Bronchial epithelial cell (primary cell): ENCODE measurements at regions not wholly inside any gene's neighbourhood (a gene's known extent, or its start where the extent isn't known, plus 50 kb on each side); places are given as distances from the start of the nearest gene placed in this dataset.

Source experiments
- DNase-seq: peaks from one replicate; pipeline ENCODE4 v3.0.0-alpha.2; 2010; ENCODE audit warnings: low read depth
- FAIRE-seq: peaks from 2 replicates; lab custom pipeline; 2011; peaks lifted over from hg19 to GRCh38; lab: Jason Lieb, UNC
- H3K27me3 ChIP-seq: 2 replicates; pipeline ENCODE4 v1.5.1; 2011; ENCODE audit warnings: low read length; ENCODE audit not compliant: control insufficient read depth, insufficient read depth
- H3K36me3 ChIP-seq: 2 replicates; pipeline ENCODE4 v1.5.1; 2011; ENCODE audit warnings: low read length; ENCODE audit not compliant: control insufficient read depth, insufficient read depth
- H3K4me3 ChIP-seq: 2 replicates; pipeline ENCODE4 v1.5.1; 2011; ENCODE audit warnings: mild to moderate bottlenecking, low read depth, low read length, control low read depth
- TF ChIP-seq, protein P1 (sequence below): IDR thresholded peaks from 2 replicates; pipeline ENCODE4 v1.5.1; 2011; ENCODE audit warnings: mild to moderate bottlenecking, moderate library complexity, low read length, control low read depth, inconsistent platforms; ENCODE audit not compliant: insufficient read depth, severe bottlenecking

DNA sequence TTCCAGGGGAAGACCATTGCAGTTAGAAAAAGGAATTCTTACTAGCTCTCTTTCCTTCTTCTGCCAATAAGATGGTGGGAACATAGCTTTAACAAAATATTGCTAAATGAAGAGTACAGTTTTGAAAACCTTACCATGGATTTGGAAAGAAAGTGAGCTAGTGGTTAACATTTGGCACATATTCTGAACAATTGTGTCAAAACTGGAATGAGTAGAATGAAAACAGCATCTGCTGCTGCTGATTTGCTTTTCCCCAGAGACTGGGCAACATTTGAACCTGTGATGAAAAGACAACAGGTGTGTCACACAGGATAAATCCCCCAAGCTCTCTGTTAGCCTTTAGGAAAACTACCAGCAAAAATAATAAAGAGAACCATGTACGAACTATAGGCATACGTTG is 761.4 kb downstream of the KCNA4 start:
- H3K36me3 ChIP-seq = no peaks in the 10 kb centered on the region
- TF ChIP-seq, protein P1, sequence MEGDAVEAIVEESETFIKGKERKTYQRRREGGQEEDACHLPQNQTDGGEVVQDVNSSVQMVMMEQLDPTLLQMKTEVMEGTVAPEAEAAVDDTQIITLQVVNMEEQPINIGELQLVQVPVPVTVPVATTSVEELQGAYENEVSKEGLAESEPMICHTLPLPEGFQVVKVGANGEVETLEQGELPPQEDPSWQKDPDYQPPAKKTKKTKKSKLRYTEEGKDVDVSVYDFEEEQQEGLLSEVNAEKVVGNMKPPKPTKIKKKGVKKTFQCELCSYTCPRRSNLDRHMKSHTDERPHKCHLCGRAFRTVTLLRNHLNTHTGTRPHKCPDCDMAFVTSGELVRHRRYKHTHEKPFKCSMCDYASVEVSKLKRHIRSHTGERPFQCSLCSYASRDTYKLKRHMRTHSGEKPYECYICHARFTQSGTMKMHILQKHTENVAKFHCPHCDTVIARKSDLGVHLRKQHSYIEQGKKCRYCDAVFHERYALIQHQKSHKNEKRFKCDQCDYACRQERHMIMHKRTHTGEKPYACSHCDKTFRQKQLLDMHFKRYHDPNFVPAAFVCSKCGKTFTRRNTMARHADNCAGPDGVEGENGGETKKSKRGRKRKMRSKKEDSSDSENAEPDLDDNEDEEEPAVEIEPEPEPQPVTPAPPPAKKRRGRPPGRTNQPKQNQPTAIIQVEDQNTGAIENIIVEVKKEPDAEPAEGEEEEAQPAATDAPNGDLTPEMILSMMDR = no peak
- no peak overlapping the region for H3K4me3 ChIP-seq
- FAIRE-seq = no peak
- no peak for DNase-seq
- no peaks in the 10 kb centered on the region for H3K27me3 ChIP-seq

DNA sequence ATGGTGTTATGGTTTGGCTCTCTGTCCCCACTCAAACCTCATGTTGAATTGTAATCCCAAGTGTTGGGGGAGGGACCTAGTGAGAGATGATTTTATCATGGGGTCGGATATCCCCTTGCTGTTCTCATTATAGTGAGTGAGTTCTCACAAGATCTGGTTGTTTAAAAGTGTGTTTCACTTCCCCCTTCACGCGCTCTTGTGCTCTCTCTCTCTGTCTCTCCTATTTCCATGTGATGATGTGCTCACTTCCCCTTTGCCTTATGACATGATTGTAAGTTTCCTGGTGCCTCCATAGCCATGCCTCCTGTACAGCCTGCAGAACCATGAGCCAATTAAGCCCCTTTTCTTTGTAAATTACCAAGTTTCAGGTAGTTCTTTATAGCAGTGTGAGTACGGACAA is 765.1 kb downstream of the KCNA4 start:
- FAIRE-seq = no peak
- H3K36me3 ChIP-seq = no peaks in the 10 kb centered on the region
- no peak for DNase-seq
- H3K4me3 ChIP-seq = no peak overlapping the region
- TF ChIP-seq, protein P1 = no peak
- no peaks in the 10 kb centered on the region for H3K27me3 ChIP-seq

DNA sequence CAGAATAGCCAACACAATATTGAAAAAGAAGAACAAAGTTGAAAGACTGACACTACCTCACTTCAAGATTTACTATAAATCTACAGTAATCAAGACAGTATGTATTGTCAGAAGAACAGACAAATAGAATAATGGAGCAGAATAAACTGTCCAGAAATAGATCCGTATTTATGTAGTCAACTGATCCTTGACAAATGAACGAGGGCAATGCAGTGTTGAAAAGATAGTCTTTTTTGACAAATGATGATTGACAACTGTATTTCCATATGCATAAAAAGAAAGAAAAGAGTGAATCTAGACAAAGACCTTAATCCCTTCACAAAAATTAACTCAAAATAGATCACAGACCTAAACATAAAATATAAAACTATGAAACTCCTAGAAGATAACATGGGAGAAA is 767.1 kb downstream of the KCNA4 start:
- Histone ChIP-seq H3K36me3 (no peaks in the 10 kb centered on the region), H3K27me3 (no peaks in the 10 kb centered on the region), H3K4me3 (no peak overlapping the region)
- DNase-seq (no peak), FAIRE-seq (no peak)
- TF ChIP-seq, protein P1 = no peak

DNA sequence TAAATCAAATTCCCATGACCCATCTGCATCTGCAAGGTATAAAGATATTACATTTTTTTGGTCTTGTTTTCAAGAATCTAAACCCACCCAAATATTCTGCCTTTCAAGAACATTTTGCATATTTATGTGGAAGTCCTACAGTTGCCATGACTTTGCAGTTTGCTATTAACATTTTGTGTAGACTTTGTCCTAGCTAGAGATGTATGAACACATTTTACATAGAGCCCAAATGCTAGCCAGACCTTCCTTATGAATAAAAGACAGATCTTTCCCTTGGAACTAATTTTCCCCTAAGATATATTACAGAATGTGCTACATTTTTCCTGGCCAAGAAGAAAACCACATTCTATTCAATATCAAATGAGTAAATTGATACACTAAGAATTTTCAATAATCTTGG is 772.5 kb downstream of the KCNA4 start:
- DNase-seq = no peak
- Histone ChIP-seq H3K27me3 (no peaks in the 10 kb centered on the region), H3K36me3 (no peaks in the 10 kb centered on the region), H3K4me3 (no peak overlapping the region)
- TF ChIP-seq, protein P1 = no peak
- no peak for FAIRE-seq

DNA sequence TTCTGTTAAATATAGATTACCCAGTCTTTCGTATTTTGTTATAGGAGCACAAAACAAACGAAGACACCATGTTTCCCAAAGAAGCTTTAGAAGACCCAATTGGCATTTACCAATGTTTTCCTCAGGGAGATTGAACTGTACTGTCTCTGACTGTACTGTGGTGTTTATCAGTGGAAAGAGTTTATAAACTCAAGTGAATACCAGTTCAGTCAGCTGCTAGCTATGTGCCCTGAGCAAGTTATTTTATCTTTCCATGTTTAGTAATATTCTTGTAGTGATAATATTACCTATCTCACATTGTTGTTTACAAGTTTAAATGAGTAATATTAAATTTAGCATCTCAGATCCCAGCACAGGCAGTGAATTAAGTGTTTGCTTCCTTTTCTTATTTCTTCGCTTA is 773.2 kb downstream of the KCNA4 start:
- Histone ChIP-seq H3K36me3 (no peaks in the 10 kb centered on the region), H3K4me3 (no peak overlapping the region), H3K27me3 (no peaks in the 10 kb centered on the region)
- TF ChIP-seq, protein P1 = no peak
- FAIRE-seq (no peak), DNase-seq (no peak)

DNA sequence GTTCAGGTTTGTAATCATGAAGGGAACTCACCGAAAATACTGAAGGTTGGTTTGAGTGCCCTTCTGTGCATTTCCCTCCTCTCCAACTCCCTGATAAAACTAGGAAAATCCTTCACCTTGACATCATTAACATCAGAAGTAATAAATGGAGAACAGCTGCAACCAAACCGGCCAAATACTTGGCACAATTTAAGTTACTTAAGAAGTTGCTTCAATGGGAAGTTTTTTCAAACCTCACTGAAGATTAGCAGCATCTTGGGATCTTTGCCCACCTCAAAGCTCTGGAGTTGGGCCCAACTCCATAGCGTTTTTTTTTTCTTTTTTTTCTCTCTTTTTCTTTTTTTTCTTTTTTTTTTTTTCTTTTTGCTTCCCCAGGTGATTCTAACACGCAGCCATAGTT is 784.8 kb downstream of the KCNA4 start:
- TF ChIP-seq, protein P1 = no peak
- Histone ChIP-seq H3K4me3 (no peak overlapping the region), H3K27me3 (no peaks in the 10 kb centered on the region), H3K36me3 (no peaks in the 10 kb centered on the region)
- FAIRE-seq (no peak), DNase-seq (no peak)
